ENCODE measurements at regions not wholly inside any gene's neighbourhood (a gene's known extent, or its start where the extent isn't known, plus 50 kb on each side); places are given as distances from the start of the nearest gene placed in this dataset.
"Not testable (repeated sequence)": the region's sequence is repeated elsewhere in the genome, so short reads cannot be mapped to it uniquely, and the experiment has no call there.

GRCh38 chr6:163735076-163735475 is 320.6 kb downstream of the QKI start:
- TF ChIP-seq EZH2phosphoT487 (IDR thresholded peaks at IDR 0.05; ENCODE audit: low read depth) (no peak), CTCF (IDR thresholded peaks at IDR 0.05; ENCODE audit: low read depth, low read length) (no peak)
- no peaks in the 10 kb centered on the region for H3K36me3 ChIP-seq (replicated peaks; ENCODE audit: low read depth, low read length)
- H3K27me3 ChIP-seq (ENCODE audit: low read depth, low read length), result no peaks in the 10 kb centered on the region
- H3K4me3 ChIP-seq (ENCODE audit: low read length), result no peak overlapping the region
- no peak overlapping the region for H3K4me2 ChIP-seq (ENCODE audit: low read length)
- no peak overlapping the region for H3K9ac ChIP-seq (ENCODE audit: low read length)
- H2AFZ ChIP-seq (ENCODE audit: low read depth, low read length), result no peak overlapping the region
- H3K4me1 ChIP-seq (ENCODE audit: low read length), result peaks cover 8% of the 10 kb centered on the region; the same call in 1 of the 2 replicates
- H4K20me1 ChIP-seq (ENCODE audit: insufficient read depth, low read length), result no peaks in the 10 kb centered on the region
- H3K27ac ChIP-seq (ENCODE audit: low read length), result no peak overlapping the region
- H3K79me2 ChIP-seq (ENCODE audit: low read length), result no peaks in the 10 kb centered on the region
- H3K9me3 ChIP-seq (ENCODE audit: insufficient read depth, low read length), result no peaks in the 10 kb centered on the region

DNA sequence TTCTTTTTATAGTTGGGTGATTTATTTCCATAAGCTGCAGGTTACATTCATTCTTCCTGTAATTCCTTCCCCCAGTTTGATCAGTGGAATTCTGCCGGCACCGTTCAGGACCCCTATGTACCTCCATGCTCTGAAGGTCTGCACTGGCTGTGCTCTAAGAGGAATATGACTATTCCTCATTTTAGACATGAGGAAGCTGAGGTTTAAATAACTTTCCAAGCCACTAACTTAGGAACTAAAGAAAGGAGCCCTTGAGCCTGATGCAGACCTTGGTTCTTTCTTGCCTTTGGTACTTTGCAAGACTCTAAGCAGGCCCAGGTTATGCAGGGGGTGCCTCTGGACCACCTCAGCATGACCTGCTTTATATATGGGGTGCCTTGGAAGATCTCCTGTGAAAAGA is 318.5 kb downstream of the QKI start:
- H3K27me3 ChIP-seq (ENCODE audit: low read depth, low read length), result no peaks in the 10 kb centered on the region
- H3K4me3 ChIP-seq (ENCODE audit: low read length), result no peak overlapping the region
- no peak overlapping the region for H3K27ac ChIP-seq (ENCODE audit: low read length)
- H2AFZ ChIP-seq (ENCODE audit: low read depth, low read length), result no peak overlapping the region
- H3K4me2 ChIP-seq (ENCODE audit: low read length), result no peak overlapping the region
- H3K9me3 ChIP-seq (ENCODE audit: insufficient read depth, low read length), result no peaks in the 10 kb centered on the region
- no peaks in the 10 kb centered on the region for H3K36me3 ChIP-seq (replicated peaks; ENCODE audit: low read depth, low read length)
- TF ChIP-seq CTCF (IDR thresholded peaks at IDR 0.05; ENCODE audit: low read depth, low read length), result no peak
- TF ChIP-seq EZH2phosphoT487 (IDR thresholded peaks at IDR 0.05; ENCODE audit: low read depth), result no peak
- H4K20me1 ChIP-seq (ENCODE audit: insufficient read depth, low read length), result no peaks in the 10 kb centered on the region
- no peaks in the 10 kb centered on the region for H3K79me2 ChIP-seq (ENCODE audit: low read length)
- no peak overlapping the region for H3K9ac ChIP-seq (ENCODE audit: low read length)
- no peaks in the 10 kb centered on the region for H3K4me1 ChIP-seq (ENCODE audit: low read length)

DNA sequence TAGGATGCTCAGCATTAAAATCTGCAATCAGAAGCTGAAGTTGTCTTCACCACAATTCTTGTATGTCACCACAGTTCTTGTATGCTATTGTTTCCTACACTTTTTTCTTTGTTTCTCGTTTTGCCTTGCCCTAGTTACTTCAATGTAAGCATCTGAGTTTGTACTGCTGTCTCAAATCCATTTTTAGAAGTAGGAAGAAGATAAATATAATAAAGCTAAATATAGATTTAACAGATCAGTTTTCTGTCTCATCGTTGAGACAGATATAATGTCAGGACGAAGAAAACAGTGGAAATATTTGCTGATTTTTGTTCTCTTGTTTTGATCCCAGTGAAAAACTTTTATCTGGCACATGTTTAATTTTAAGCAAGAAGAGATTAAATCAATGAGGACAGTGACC is 318.0 kb downstream of the QKI start:
- H4K20me1 ChIP-seq (ENCODE audit: insufficient read depth, low read length), result no peaks in the 10 kb centered on the region
- H3K27ac ChIP-seq (ENCODE audit: low read length), result no peak overlapping the region
- H3K79me2 ChIP-seq (ENCODE audit: low read length), result no peaks in the 10 kb centered on the region
- no peak overlapping the region for H3K9ac ChIP-seq (ENCODE audit: low read length)
- H3K4me3 ChIP-seq (ENCODE audit: low read length), result no peak overlapping the region
- H3K36me3 ChIP-seq (replicated peaks; ENCODE audit: low read depth, low read length), result no peaks in the 10 kb centered on the region
- no peaks in the 10 kb centered on the region for H3K9me3 ChIP-seq (ENCODE audit: insufficient read depth, low read length)
- H3K27me3 ChIP-seq (ENCODE audit: low read depth, low read length), result no peaks in the 10 kb centered on the region
- TF ChIP-seq EZH2phosphoT487 (IDR thresholded peaks at IDR 0.05; ENCODE audit: low read depth) (no peak), CTCF (IDR thresholded peaks at IDR 0.05; ENCODE audit: low read depth, low read length) (no peak)
- H3K4me1 ChIP-seq (ENCODE audit: low read length), result no peaks in the 10 kb centered on the region
- H2AFZ ChIP-seq (ENCODE audit: low read depth, low read length), result no peak overlapping the region
- no peak overlapping the region for H3K4me2 ChIP-seq (ENCODE audit: low read length)

GRCh38 chr6:163732014-163732351 is 317.5 kb downstream of the QKI start:
- H3K4me3 ChIP-seq (ENCODE audit: low read length); H4K20me1 ChIP-seq (ENCODE audit: insufficient read depth, low read length); H3K9ac ChIP-seq (ENCODE audit: low read length); H3K9me3 ChIP-seq (ENCODE audit: insufficient read depth, low read length); H2AFZ ChIP-seq (ENCODE audit: low read depth, low read length); H3K4me2 ChIP-seq (ENCODE audit: low read length); H3K36me3 ChIP-seq (replicated peaks; ENCODE audit: low read depth, low read length); H3K4me1 ChIP-seq (ENCODE audit: low read length); H3K27ac ChIP-seq (ENCODE audit: low read length); H3K27me3 ChIP-seq (ENCODE audit: low read depth, low read length); H3K79me2 ChIP-seq (ENCODE audit: low read length): not testable (repeated sequence)
